Neural cell (in vitro differentiated cells): ENCODE measurements at regions not wholly inside any gene's neighbourhood (a gene's known extent, or its start where the extent isn't known, plus 50 kb on each side); places are given as distances from the start of the nearest gene placed in this dataset.

ENCODE experiments used
- MXI1 ChIP-seq: fragments of 450-650 bp; conservative IDR thresholded peaks from 2 replicates; pipeline ENCODE4 v1.6.1; 2014; ENCODE audit warnings: antibody characterized with exemption, mild to moderate bottlenecking; ENCODE audit not compliant: poor library complexity, severe bottlenecking
- RAD21 ChIP-seq: fragments of 450-650 bp; conservative IDR thresholded peaks from 2 replicates; pipeline ENCODE4 v1.6.1; 2014; ENCODE audit warnings: antibody characterized with exemption, mild to moderate bottlenecking, moderate library complexity
- TF ChIP-seq, protein P1 (sequence below): fragments of 450-650 bp; IDR thresholded peaks from 2 replicates; pipeline ENCODE4 v1.5.1; 2014; ENCODE audit warnings: antibody characterized with exemption, mild to moderate bottlenecking, moderate library complexity; ENCODE audit not compliant: poor library complexity, severe bottlenecking
- TF ChIP-seq, protein P2 (sequence below): IDR thresholded peaks from 2 replicates; pipeline ENCODE4 v1.6.1; 2012; ENCODE audit warnings: borderline replicate concordance

DNA sequence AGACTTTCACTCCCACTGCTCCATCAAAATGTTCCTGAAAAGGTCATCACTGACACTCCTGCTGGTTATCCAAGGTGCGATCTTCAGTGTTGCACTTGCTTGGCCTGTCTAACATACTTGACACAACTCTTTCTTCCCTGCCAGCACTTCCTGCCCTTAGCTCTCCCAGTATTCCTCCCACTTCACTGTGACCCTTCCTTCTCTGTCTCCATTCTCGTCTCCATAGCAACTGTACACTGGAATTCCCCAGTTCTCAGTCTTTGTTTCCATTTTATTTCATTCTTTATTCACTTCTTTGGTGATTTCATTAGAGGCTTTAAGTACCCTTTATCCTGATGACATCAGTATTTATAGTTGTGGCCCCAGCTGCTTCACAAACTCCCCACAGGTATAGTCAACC is 333.0 kb downstream of the IRS1 start:
- TF ChIP-seq, protein P1, sequence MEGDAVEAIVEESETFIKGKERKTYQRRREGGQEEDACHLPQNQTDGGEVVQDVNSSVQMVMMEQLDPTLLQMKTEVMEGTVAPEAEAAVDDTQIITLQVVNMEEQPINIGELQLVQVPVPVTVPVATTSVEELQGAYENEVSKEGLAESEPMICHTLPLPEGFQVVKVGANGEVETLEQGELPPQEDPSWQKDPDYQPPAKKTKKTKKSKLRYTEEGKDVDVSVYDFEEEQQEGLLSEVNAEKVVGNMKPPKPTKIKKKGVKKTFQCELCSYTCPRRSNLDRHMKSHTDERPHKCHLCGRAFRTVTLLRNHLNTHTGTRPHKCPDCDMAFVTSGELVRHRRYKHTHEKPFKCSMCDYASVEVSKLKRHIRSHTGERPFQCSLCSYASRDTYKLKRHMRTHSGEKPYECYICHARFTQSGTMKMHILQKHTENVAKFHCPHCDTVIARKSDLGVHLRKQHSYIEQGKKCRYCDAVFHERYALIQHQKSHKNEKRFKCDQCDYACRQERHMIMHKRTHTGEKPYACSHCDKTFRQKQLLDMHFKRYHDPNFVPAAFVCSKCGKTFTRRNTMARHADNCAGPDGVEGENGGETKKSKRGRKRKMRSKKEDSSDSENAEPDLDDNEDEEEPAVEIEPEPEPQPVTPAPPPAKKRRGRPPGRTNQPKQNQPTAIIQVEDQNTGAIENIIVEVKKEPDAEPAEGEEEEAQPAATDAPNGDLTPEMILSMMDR, result no peak
- no peak for TF ChIP-seq MXI1
- TF ChIP-seq, protein P2, sequence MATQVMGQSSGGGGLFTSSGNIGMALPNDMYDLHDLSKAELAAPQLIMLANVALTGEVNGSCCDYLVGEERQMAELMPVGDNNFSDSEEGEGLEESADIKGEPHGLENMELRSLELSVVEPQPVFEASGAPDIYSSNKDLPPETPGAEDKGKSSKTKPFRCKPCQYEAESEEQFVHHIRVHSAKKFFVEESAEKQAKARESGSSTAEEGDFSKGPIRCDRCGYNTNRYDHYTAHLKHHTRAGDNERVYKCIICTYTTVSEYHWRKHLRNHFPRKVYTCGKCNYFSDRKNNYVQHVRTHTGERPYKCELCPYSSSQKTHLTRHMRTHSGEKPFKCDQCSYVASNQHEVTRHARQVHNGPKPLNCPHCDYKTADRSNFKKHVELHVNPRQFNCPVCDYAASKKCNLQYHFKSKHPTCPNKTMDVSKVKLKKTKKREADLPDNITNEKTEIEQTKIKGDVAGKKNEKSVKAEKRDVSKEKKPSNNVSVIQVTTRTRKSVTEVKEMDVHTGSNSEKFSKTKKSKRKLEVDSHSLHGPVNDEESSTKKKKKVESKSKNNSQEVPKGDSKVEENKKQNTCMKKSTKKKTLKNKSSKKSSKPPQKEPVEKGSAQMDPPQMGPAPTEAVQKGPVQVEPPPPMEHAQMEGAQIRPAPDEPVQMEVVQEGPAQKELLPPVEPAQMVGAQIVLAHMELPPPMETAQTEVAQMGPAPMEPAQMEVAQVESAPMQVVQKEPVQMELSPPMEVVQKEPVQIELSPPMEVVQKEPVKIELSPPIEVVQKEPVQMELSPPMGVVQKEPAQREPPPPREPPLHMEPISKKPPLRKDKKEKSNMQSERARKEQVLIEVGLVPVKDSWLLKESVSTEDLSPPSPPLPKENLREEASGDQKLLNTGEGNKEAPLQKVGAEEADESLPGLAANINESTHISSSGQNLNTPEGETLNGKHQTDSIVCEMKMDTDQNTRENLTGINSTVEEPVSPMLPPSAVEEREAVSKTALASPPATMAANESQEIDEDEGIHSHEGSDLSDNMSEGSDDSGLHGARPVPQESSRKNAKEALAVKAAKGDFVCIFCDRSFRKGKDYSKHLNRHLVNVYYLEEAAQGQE, result peak; percentile 73
- no peak for TF ChIP-seq RAD21
